ENCODE measurements at regions not wholly inside any gene's neighbourhood (a gene's known extent, or its start where the extent isn't known, plus 50 kb on each side); places are given as distances from the start of the nearest gene placed in this dataset.

DNA sequence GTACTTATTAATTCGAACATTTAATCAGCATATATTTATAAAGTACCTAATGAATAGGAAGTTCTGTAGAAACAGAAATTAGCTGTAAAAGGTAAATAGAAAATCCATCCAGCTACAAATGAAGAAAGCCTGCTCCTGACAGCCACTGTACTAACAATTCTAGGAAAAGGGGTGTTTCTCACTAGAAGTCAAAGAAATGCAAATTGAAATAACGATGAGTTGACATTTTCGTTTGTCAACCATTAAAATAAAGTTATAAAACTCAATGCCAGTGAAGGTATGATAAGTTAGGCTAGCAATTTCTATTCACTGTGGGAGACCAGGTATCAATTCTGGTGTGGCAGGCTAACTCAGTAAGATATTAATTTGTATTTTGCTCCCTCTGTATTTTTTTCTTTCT lies 198.0 kb downstream of the ARL4C start:
- DNase-seq: no peak
- in situ Hi-C loops (cut with HindIII; ENCODE audit: low pct_ligation_motif_present, low pct_unique_long_range_greater_than_20kb, low sequenced_read_pairs): no loop called here

DNA sequence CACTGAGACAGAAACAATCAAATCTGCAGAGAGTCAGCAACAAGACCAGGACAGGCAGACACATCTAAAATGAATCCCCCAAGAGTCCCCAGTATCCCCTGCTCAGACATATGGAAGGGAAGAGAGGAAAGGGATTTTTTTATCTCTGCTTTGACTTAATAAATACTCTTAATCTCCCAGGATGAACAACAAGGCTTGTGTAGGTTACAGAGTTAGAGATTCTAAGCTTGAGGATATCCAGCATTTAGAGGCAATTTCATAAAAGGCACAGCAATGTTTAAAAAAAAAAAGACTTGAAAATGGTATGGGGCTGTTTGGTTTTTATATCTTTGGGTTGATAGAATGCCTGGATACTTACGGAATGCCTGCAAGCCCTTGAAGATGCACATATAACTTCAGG lies 199.9 kb downstream of the ARL4C start:
- in situ Hi-C loops (cut with HindIII; ENCODE audit: low pct_ligation_motif_present, low pct_unique_long_range_greater_than_20kb, low sequenced_read_pairs): no loop called here
- no peak for DNase-seq

- in situ Hi-C loops (cut with HindIII; ENCODE audit: low pct_ligation_motif_present, low pct_unique_long_range_greater_than_20kb, low sequenced_read_pairs): no loop called here
- no peak for DNase-seq
These were observed 202.9 kb downstream of the ARL4C start for GRCh38 chr2:234293973-234294372.

DNA sequence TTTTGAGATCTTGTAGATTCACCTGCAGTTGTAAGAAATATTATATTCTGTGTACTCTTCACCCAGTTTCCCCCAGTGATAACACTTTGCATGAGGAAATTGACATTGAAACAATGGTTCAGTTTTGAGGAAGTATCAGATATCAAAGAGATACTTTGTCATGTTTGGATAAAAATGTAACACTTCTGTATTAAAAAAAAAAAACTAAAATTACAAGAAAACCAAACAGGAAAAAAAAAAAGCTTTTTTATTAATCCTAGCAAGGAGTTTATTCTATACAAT lies 204.0 kb downstream of the ARL4C start:
- in situ Hi-C loops (cut with HindIII; ENCODE audit: low pct_ligation_motif_present, low pct_unique_long_range_greater_than_20kb, low sequenced_read_pairs): no loop called here
- no peak for DNase-seq

DNA sequence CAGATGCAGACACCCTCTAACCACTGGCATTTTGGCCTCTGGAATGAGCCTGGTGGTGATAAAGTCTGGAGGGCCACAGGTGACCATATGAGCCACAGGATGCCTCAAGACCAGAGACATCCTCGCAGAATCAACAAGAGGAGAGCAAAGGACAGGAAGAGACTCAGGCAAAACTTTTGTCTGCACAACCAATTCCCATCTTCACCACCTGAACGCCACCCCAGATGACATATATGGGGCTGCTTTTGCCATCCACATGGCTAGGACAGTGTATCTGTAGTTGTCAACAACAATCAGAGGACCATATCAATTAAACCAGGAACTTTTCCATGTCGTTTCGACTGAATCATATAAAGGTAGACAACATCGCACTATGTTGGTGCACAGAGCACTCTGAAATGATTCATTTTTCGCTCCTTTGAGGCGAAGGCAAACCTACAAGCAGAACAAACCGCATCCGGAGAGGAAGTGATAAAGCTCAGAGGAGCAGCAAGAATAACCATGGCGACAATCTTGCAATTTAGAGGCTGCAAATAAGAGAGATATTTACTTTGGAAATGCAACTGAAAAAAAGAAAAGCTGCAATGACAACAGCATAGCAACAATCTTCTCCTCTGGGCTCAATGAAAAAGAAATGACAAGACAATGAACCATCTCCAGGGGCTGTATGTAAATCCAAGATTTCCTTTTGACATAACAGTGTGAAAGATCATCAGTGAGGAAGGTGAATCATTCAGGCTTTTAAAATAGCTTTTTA lies 204.5 kb downstream of the ARL4C start:
- DNase-seq: no peak
- in situ Hi-C loops (cut with HindIII; ENCODE audit: low pct_ligation_motif_present, low pct_unique_long_range_greater_than_20kb, low sequenced_read_pairs): no loop called here

GRCh38 chr2:234291765-234292204 lies 205.1 kb downstream of the ARL4C start:
- in situ Hi-C loops (cut with HindIII; ENCODE audit: low pct_ligation_motif_present, low pct_unique_long_range_greater_than_20kb, low sequenced_read_pairs): no loop called here
- peak; percentile 22 for DNase-seq

DNA sequence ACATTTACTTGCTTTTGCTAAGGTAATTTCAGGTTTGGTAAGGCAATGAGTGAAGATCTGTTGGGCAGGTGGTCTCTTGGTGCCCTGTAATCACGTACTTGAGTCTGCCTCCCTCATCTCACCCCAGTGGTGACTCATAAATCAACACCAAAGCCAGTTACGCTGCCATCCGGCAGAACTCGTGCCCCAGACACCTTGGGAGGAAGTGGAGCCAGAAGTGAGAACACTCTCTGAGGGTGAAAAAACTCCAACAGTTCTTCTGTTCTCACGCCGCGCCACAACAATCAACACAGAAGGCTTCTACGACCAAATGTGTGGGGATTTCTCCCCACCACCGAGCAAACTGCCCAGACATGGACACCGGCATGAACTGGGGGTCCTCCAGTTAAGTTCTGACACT lies 206.2 kb downstream of the ARL4C start:
- in situ Hi-C loops (cut with HindIII; ENCODE audit: low pct_ligation_motif_present, low pct_unique_long_range_greater_than_20kb, low sequenced_read_pairs): no loop called here
- no peak for DNase-seq

DNA sequence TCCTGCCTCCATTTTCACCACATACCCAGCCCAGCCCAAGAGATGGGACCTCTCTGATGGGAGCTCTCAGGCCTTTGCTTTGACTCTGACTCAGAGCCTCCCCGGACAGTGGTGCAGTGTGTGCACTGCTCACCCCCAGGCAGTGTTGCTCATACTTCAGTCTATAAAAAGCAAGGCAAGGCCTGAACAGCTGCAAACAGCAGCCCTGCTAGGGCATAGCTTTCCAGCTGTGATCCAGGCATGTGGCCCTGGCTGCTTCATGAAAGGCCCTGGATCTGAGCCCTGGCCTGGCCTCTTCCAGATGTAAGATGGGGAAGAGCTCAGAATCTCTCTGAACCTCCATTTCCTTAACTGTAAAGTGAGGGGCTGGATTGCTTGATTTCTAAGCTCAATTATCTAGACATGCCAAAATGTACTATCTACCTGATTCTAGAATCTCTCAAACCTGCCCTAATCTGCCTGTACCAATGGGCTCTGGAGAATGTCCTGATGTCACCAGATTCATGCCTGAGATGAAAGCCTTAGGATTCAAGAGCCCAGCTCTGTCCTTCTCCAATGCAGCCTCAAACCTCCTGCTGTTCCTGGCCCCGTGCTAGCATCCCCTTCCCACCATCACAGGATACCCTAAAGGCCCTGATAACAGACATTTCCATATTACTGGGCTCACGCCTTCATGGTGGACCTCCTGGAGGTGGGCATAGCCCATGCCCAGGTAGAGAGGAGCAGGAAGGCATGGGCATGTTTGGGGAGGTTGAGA lies 206.9 kb downstream of the ARL4C start:
- DNase-seq: no peak
- in situ Hi-C loops (cut with HindIII; ENCODE audit: low pct_ligation_motif_present, low pct_unique_long_range_greater_than_20kb, low sequenced_read_pairs): no loop called here

- in situ Hi-C loops (cut with HindIII; ENCODE audit: low pct_ligation_motif_present, low pct_unique_long_range_greater_than_20kb, low sequenced_read_pairs): no loop called here
- peak; percentile 35 for DNase-seq
These were observed 207.9 kb downstream of the ARL4C start for GRCh38 chr2:234288974-234289455.

- in situ Hi-C loops (cut with HindIII; ENCODE audit: low pct_ligation_motif_present, low pct_unique_long_range_greater_than_20kb, low sequenced_read_pairs): no loop called here
These were observed 209.2 kb downstream of the ARL4C start for GRCh38 chr2:234287650-234288049.

DNA sequence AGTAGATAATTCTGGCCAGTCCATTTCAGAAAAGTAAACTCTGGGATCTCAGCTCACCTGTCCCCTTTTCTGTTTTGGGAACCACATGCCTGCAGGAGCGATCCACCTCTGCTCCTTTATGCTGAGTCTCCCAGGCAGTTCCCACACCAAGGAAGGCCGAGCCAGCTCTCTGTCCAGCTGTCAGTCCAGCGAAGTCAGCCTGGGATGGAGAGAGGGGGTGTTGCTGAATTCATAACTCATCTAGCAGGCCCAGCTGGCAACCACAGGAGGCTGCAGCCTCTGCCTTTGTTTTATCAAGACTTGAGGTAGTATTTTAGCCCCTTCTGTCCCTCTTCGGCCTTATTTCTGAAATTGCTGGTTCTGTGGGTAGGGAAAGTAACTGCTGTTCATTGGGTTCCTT lies 209.9 kb downstream of the ARL4C start:
- in situ Hi-C loops (cut with HindIII; ENCODE audit: low pct_ligation_motif_present, low pct_unique_long_range_greater_than_20kb, low sequenced_read_pairs): no loop called here
- no peak for DNase-seq

More at GRCh38 chr2:234287650-234288049, 209.2 kb downstream of the ARL4C start:
- no peak for DNase-seq

GRCh38 chr2:234286118-234286598 lies 210.7 kb downstream of the ARL4C start:
- DNase-seq: no peak
- in situ Hi-C loops (cut with HindIII; ENCODE audit: low pct_ligation_motif_present, low pct_unique_long_range_greater_than_20kb, low sequenced_read_pairs): no loop called here

DNA sequence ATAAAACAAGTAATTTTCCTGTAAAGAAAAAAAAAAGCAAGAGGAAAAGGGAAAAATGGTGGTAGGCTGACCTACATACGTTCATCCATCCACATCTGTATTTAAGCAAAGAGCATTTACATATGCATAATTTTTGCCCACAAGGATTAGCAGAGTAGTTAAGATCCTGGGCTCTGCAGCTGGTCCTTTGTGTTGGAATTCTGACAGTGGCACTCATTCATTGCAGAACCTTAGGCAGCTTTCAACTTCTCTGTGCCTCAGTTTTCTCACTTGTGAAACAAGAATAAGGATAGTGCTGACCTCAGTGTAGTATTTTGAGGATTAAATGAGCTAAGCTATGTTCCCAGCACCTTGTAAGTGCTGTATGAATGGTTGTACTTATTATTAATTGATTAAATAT lies 211.3 kb downstream of the ARL4C start:
- in situ Hi-C loops (cut with HindIII; ENCODE audit: low pct_ligation_motif_present, low pct_unique_long_range_greater_than_20kb, low sequenced_read_pairs): no loop called here
- DNase-seq: no peak

- DNase-seq: no peak
- in situ Hi-C loops (cut with HindIII; ENCODE audit: low pct_ligation_motif_present, low pct_unique_long_range_greater_than_20kb, low sequenced_read_pairs): no loop called here
These were observed 217.2 kb downstream of the ARL4C start for GRCh38 chr2:234279637-234280036.

DNA sequence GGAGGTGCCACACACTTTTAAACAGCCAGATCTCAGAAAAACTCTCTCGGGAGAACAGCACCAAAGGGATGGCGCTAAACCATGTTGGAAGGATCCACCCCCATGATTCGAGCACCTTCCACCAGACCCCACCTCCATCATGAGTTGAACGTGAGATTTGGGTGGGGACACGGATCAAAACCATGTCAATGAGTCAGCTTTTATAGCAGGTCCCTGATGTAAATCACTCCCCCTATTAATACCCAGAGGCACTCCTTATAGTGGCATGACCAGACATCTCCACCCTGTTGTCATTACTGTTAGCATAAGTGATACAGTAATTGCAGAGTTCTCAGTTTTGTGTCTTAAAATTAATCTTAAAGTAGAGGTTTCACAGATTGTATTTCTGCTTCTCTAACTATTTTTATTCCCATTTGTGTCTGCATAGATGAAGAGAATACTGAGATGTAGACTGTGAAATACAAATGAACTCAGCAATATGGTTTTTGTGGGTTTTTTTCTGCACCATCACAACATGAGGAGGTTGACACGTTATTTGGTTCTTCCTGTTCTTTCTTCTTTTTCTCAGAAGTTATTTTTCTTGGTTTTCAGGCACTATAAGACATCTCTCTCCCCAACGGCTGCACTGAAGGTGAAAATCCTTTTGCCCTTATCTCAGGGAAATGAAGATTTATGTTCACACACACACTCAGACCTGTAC lies 218.2 kb downstream of the ARL4C start:
- DNase-seq: no peak
- in situ Hi-C loops (cut with HindIII; ENCODE audit: low pct_ligation_motif_present, low pct_unique_long_range_greater_than_20kb, low sequenced_read_pairs): no loop called here

DNA sequence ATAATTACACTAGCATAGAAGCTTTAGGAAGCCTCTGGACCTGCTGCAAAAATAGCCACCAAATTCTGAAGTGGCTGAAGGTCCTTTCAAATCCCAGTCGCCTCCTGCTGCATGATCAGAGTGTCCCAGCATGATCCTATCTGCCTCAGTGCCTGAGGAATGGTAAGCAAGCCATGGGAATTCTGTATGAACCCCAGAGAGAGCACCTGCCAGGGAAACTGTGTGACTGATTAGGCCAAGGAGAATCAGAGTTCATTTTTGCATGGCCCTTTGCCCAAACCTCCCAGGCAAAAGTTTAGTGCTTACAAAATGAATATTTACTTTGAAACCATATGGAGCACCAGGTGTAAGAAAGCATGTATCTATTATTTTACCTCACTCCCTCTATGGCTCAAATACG lies 221.4 kb downstream of the ARL4C start:
- no peak for DNase-seq
- in situ Hi-C loops (cut with HindIII; ENCODE audit: low pct_ligation_motif_present, low pct_unique_long_range_greater_than_20kb, low sequenced_read_pairs): no loop called here

- in situ Hi-C loops (cut with HindIII; ENCODE audit: low pct_ligation_motif_present, low pct_unique_long_range_greater_than_20kb, low sequenced_read_pairs): no loop called here
- DNase-seq: no peak
These were observed 222.8 kb downstream of the ARL4C start for GRCh38 chr2:234273887-234274584.

- DNase-seq: no peak
- in situ Hi-C loops (cut with HindIII; ENCODE audit: low pct_ligation_motif_present, low pct_unique_long_range_greater_than_20kb, low sequenced_read_pairs): no loop called here
These were observed 221.8 kb downstream of the SPP2 start for GRCh38 chr2:234272069-234272850.
